NT2/D1 (cell line): ENCODE measurements at regions not wholly inside any gene's neighbourhood (a gene's known extent, or its start where the extent isn't known, plus 50 kb on each side); places are given as distances from the start of the nearest gene placed in this dataset.

Experiments
- YY1 ChIP-seq: IDR thresholded peaks from 2 replicates; pipeline ENCODE4 v1.6.1; 2011; ENCODE audit not compliant: insufficient read length, insufficient read depth
- ZNF274 ChIP-seq: IDR thresholded peaks from 2 replicates; pipeline ENCODE4 v1.6.1; 2011; ENCODE audit warnings: mild to moderate bottlenecking, low read depth, low read length

GRCh38 chr13:50524560-50524959 lies 318.9 kb downstream of the DLEU7 start:
- TF ChIP-seq YY1: no peak
- no peak for TF ChIP-seq ZNF274
